DMS53 treated with DMSO at 0.1 percent for 48 hours (cell line): ENCODE measurements at regions not wholly inside any gene's neighbourhood (a gene's known extent, or its start where the extent isn't known, plus 50 kb on each side); places are given as distances from the start of the nearest gene placed in this dataset.

Source experiments
- DNase-seq: peaks from one replicate; lab custom pipeline; 2025; ENCODE audit not compliant: unreplicated experiment; lab: John Stamatoyannopoulos, UW

DNA sequence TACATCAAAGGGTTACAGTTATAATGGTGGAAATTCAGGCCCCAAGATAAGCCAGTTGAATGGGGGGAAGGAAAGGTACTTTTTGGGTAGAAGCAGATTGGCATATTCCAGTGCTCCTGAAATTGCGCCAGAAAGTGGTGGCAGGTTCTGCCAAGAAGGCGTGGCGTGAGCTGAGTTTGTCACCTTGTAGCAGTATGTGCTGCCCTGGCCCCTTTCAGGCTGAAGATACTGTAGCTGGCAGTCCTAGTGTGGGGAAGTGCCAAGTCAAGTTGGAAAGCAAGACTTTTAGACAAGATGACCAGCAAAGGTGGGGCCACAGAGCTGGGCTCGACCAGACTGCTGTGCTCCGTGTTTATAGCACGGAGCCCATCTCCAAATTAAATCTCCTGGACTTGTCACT lies 133.6 kb upstream of the GLRA1 start:
- DNase-seq: no peak

DNA sequence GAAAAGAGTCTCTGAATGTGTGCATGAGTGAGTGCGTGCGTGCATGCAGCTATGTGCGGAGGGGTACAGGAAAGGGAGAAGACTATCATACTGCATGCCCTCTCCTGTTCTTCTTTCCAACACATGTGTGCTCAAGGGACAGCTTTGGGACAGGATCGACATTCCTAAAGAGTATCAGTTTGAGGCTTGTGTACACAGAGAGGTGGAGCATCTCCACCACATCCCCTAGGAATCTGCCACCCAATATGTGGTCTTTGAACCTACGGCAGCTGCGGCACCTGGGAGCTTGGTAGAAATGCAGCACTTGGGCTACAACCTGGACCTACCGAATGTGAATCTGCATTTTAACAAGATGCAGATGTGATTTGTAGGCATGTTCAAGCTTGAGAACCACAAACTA lies 132.3 kb upstream of the GLRA1 start:
- no peak for DNase-seq

GRCh38 chr5:152052470-152052869 lies 127.8 kb upstream of the GLRA1 start:
- no peak for DNase-seq

GRCh38 chr5:152051499-152052454 lies 127.1 kb upstream of the GLRA1 start:
- no peak for DNase-seq

DNA sequence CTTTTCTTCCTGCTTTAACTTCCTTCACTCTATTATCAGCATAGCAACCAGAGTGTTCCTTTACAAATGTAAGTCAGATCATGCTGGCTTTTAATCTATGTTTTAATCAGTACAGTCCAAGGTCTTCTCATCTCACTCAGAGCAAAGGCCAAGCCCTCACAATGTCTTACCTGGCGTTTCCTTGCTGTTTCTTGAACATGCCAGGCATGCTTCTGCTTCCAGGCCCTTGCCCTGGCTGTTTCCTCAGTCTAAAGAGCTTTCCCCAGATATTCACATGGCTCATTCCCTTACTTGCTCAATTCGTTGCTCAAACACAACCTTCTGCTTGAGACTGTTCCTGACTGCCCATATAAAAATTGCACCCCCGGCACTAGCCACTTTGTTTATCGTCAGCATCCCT lies 121.7 kb upstream of the GLRA1 start:
- DNase-seq: no peak

DNA sequence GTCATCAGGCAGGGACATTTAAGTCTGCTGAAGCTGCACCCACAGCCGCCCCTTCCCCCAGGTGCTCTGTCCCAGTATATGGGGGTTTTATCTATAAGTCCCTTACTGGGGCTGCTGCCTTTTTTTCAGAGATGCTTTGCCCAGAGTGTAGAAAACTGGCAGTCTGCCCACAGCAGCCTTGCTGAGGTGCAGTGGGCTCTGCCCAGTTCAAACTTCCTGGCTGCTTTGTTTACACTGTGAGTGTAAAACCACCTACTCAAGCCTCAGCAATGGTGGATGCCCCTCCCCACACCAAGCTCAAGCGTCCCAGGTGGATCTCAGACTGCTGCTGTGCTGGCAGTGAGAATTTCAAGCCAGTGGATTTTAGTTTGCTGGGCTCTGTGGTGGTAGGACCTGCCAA lies 114.2 kb upstream of the GLRA1 start:
- DNase-seq: peak; percentile 32

- peak; percentile 0 for DNase-seq
Observed at GRCh38 chr5:152026328-152027024, 101.8 kb upstream of the GLRA1 start.

GRCh38 chr5:152016421-152016820 lies 91.8 kb upstream of the GLRA1 start:
- no peak for DNase-seq

- no peak for DNase-seq
Observed at GRCh38 chr5:152007653-152008335, 83.1 kb upstream of the GLRA1 start.

- no peak for DNase-seq
Observed at GRCh38 chr5:152004095-152004494, 79.4 kb upstream of the GLRA1 start.
